HG03565 (cell line): ENCODE measurements at regions not wholly inside any gene's neighbourhood (a gene's known extent, or its start where the extent isn't known, plus 50 kb on each side); places are given as distances from the start of the nearest gene placed in this dataset.

ENCODE experiments used
- ATAC-seq: cut with Tn5 transposase; IDR thresholded peaks from one replicate; pipeline ENCODE4 v1.9.1; 2021; ENCODE audit warnings: mild to moderate bottlenecking, moderate library complexity; ENCODE audit not compliant: unreplicated experiment

- ATAC-seq, result no peak
These were observed 327.2 kb downstream of the BTG1 start for GRCh38 chr12:91818227-91819131.

DNA sequence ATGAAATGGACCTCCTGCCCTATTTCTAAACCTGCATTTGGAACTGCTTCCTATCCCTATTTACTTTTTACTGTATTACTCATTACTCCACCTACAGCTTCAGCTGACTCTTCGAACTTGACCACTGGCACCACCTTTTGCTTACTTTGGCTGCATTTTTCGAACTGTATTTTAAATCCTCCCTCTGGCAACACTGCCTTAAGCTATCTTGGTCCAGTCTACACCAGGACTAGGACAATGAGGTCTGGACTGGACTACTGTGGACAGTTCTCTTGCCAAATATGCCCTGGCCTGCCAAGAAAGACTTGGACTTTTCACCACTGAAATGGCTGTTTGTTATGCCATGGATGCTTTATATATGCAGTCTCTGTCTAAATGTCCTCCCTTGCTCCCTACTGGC is 328.1 kb downstream of the BTG1 start:
- no peak for ATAC-seq

GRCh38 chr12:91813701-91814100 is 331.9 kb downstream of the BTG1 start:
- no peak for ATAC-seq

- ATAC-seq, result no peak
These were observed 334.0 kb downstream of the BTG1 start for GRCh38 chr12:91811481-91812287.

DNA sequence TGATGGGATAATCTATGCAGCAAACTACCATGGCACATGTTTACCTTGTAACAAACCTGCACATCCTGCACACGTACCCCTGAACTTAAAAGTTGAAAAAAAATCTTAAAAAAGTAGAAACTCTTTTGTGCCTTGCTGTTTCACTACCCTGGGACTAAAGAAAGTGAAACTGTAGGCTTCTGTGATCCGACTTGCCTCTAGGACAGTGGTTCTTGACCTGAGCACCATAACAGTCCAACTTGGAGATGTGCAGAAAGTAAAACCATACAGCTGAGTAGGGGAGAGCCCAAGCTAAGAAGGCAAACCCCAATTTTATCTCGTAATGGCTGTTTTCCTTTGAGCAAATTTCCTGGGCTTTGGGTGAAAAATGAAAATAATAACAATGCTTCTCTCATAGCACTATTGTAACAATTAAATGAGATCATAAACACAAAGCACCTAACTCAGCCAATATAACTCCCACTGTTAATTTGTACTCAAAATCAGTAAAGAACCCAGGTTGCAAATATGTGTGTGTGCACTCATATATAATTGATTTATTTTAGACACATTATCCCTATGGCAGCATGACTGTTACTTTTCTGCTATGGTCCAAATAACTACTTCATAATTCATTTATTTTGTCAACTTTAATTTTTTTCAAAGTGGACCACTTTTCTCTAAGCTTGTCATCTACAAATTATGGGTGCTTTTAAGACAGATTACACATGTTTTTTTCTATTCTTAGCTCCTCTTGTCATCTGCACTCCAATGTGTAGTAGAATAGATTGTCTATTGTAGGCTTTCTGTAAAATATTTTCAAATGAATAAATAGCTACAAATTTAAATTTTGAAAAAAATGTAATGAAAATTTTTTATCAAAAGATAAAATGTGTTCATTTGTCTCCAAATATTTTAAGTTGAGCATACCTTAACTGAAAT is 334.9 kb downstream of the BTG1 start:
- ATAC-seq, result no peak

DNA sequence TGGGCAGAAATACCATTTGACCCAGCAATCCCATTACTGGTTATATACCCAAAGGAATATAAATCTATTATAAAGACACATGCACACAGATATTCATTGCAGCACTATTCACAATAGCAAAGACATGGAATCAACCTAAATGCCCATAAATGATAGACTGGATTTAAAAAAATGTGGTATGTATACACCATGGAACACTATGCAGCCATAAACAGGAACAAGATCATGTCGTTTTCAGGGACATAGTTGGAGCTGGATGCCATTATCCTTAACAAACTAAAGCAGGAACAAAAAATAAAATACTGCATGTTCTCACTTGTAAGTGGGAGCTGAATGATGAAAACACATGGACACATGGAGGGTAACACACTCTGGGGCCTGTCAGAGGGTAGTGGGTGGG is 335.6 kb downstream of the BTG1 start:
- no peak for ATAC-seq

GRCh38 chr12:91805031-91805430 is 340.6 kb downstream of the BTG1 start:
- no peak for ATAC-seq

GRCh38 chr12:91804533-91804932 is 341.1 kb downstream of the BTG1 start:
- no peak for ATAC-seq

GRCh38 chr12:91801048-91801447 is 344.6 kb downstream of the BTG1 start:
- ATAC-seq, result no peak

DNA sequence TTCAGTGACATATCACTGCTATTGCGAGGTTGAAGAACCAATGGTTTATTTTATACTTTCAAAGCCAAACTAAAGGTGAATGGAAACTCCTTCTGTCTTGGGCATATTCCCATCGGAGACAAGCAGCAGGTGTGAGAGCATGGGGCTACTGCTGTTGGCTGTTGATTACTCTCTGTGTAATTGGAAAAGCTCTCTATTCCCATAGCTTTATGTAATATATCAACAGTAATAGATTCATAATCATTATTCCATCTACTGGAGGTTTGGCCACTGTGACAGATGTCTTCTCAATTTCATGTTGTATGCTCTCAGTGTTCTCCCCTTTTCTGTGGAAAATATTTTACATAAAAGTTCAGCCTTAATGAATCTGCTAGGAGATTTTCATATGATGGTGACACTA is 352.0 kb downstream of the BTG1 start:
- no peak for ATAC-seq

DNA sequence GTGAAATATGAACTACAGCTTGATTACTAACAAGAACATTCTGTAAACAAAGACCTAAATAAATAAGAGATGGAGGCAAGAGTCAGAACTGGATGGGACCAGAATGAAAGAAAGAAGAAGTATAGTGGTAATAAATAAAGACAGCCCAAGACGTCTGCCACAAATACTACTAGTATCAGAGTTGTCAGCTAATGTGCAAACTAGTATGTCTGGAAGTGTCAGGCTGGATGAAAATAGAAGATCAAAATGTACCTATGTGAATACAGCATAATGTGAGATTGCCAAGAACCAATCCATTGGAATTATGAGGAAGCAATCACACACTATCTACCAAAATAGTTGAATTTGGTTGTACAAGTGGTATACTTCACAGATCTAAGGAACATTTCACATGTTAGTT is 353.0 kb downstream of the BTG1 start:
- ATAC-seq, result no peak

GRCh38 chr12:91786499-91787272 is 359.0 kb downstream of the BTG1 start:
- no peak for ATAC-seq

DNA sequence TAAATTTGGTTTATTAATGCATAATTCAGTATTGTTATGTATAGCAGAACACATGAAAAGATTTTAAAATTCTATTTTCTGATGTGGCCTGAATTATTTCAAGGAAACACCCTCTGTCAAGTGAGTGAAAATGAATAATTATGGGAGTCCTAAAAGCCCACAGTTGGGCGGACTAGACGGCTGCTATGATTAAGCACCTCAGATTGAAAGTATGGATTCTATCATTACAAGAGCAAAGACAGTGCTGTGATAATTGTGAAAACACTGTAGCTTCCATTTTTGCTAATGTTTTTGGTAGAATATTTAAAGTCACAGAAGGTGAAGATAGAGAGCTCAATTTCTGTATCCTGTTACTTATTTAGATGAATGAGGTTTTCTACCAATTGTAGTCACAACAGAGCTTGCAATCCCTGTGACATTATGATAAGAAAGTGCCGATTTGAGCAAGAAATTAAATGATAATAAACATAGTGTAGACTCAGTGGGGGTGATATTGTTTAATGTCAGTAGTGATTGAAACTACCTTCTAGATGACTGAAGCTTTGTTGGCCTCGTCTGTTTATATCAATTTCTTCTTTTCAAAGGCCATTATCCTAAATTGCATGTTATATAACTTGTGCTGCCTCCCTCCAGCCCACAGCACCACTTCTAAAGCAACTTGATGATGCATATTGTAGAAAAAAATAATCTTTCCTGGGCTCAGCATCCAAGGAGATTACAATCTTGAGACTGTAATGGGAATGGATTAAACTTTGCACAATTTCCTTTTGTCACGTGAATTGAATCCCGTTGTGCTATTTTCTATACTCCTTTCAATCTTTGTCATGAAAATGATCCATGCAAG is 359.8 kb downstream of the BTG1 start:
- ATAC-seq, result no peak

DNA sequence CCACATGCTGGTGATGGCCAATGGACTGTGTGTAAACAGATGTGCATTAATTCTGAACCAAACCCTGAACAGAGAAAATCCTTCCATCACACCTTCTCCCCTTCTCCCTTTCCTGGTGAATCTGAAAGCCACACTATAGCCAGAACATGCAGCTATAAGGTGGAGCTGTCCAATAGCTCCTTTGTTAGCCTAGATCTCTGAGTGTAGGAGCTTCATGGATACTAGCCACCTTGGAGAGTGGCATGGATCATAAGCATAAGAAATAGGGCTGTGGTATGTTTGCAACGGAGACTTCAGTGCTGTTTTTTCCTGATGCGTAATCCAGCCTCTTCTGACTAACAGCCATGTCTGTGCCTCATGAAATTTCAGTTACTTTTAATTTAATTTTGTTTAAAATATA is 364.5 kb downstream of the BTG1 start:
- no peak for ATAC-seq

GRCh38 chr12:91778938-91779400 is 366.7 kb downstream of the BTG1 start:
- peak; percentile 95 for ATAC-seq

- ATAC-seq, result peak; percentile 27
These were observed 367.4 kb downstream of the BTG1 start for GRCh38 chr12:91778091-91778832.

- ATAC-seq, result no peak
These were observed 368.2 kb downstream of the BTG1 start for GRCh38 chr12:91777268-91777992.

- ATAC-seq, result no peak
These were observed 371.2 kb downstream of the BTG1 start for GRCh38 chr12:91774434-91774921.
